HL-60 (cell line): ENCODE measurements at regions not wholly inside any gene's neighbourhood (a gene's known extent, or its start where the extent isn't known, plus 50 kb on each side); places are given as distances from the start of the nearest gene placed in this dataset.

Experiments used
- POLR2AphosphoS5 ChIP-seq: IDR thresholded peaks from 2 replicates; pipeline ENCODE4 v1.6.1; 2012; ENCODE audit warnings: low read depth
- SPI1 ChIP-seq: IDR thresholded peaks from 2 replicates; pipeline ENCODE4 v1.6.1; 2012; ENCODE audit warnings: low read depth, mild to moderate bottlenecking, borderline replicate concordance
- TF ChIP-seq, protein P1 (sequence below): IDR thresholded peaks from one replicate; pipeline ENCODE4 v1.5.1; 2011; ENCODE audit warnings: low read length, control low read depth, inconsistent platforms; ENCODE audit not compliant: insufficient read depth
- TF ChIP-seq, protein P2 (sequence below): IDR thresholded peaks from 2 replicates; pipeline ENCODE4 v1.6.1; 2012; ENCODE audit warnings: low read depth; ENCODE audit not compliant: insufficient replicate concordance

DNA sequence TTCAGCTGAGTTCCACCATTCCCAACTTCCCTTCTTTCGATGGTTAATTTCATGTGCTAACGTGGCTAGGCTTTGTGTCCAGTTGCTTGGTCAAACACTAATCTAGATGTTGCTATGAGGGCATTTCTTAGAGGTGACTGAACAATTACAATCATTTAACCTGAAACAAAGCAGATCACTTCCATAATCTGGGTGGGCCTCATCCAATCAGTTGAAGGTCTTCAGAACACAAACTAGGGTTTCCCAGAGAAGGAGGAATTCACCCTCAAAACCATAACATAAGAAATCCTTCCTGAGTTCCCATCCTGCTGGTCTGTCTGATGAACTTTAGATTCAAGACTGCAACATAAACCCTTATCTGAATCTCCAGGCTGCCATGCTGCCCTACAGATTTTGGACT, 2381.7 kb downstream of the MAT2B start:
- TF ChIP-seq, protein P1, sequence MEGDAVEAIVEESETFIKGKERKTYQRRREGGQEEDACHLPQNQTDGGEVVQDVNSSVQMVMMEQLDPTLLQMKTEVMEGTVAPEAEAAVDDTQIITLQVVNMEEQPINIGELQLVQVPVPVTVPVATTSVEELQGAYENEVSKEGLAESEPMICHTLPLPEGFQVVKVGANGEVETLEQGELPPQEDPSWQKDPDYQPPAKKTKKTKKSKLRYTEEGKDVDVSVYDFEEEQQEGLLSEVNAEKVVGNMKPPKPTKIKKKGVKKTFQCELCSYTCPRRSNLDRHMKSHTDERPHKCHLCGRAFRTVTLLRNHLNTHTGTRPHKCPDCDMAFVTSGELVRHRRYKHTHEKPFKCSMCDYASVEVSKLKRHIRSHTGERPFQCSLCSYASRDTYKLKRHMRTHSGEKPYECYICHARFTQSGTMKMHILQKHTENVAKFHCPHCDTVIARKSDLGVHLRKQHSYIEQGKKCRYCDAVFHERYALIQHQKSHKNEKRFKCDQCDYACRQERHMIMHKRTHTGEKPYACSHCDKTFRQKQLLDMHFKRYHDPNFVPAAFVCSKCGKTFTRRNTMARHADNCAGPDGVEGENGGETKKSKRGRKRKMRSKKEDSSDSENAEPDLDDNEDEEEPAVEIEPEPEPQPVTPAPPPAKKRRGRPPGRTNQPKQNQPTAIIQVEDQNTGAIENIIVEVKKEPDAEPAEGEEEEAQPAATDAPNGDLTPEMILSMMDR = no peak
- TF ChIP-seq, protein P2, sequence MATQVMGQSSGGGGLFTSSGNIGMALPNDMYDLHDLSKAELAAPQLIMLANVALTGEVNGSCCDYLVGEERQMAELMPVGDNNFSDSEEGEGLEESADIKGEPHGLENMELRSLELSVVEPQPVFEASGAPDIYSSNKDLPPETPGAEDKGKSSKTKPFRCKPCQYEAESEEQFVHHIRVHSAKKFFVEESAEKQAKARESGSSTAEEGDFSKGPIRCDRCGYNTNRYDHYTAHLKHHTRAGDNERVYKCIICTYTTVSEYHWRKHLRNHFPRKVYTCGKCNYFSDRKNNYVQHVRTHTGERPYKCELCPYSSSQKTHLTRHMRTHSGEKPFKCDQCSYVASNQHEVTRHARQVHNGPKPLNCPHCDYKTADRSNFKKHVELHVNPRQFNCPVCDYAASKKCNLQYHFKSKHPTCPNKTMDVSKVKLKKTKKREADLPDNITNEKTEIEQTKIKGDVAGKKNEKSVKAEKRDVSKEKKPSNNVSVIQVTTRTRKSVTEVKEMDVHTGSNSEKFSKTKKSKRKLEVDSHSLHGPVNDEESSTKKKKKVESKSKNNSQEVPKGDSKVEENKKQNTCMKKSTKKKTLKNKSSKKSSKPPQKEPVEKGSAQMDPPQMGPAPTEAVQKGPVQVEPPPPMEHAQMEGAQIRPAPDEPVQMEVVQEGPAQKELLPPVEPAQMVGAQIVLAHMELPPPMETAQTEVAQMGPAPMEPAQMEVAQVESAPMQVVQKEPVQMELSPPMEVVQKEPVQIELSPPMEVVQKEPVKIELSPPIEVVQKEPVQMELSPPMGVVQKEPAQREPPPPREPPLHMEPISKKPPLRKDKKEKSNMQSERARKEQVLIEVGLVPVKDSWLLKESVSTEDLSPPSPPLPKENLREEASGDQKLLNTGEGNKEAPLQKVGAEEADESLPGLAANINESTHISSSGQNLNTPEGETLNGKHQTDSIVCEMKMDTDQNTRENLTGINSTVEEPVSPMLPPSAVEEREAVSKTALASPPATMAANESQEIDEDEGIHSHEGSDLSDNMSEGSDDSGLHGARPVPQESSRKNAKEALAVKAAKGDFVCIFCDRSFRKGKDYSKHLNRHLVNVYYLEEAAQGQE = no peak
- TF ChIP-seq POLR2AphosphoS5 (no peak), SPI1 (no peak)
